Tibial nerve (tissue), 4 donors: ENCODE measurements at regions not wholly inside any gene's neighbourhood (a gene's known extent, or its start where the extent isn't known, plus 50 kb on each side); places are given as distances from the start of the nearest gene placed in this dataset.

Experiments
- DNase-seq, 2 donors: peaks; one replicate each; pipeline ENCODE4 v3.0.0-alpha.2; 2019; ENCODE audit warnings: low spot score in 2 of 2
- H3K27ac ChIP-seq, 4 donors: fragments of 200-600 bp; sonication (generic) in 3 of 4; one replicate each; pipeline ENCODE4 v1.5.1; 2017 to 2019; ENCODE audit warnings: mild to moderate bottlenecking in 1 of 4
- H3K27me3 ChIP-seq, 2 donors: fragments of 200-600 bp; sonication (generic) in 1 of 2; one replicate each; pipeline versions ENCODE4 v1.5.1 to v1.6.0; 2017 to 2019
- H3K36me3 ChIP-seq, 3 donors: fragments of 200-600 bp; sonication (generic); one replicate each; pipeline ENCODE4 v1.5.1; 2018 to 2019
- H3K4me1 ChIP-seq, 4 donors: fragments of 200-600 bp; sonication (generic) in 3 of 4; one replicate each; pipeline ENCODE4 v1.5.1; 2017 to 2019
- H3K4me3 ChIP-seq, 4 donors: fragments of 200-600 bp; sonication (generic) in 3 of 4; one replicate each; pipeline ENCODE4 v1.5.1; 2017 to 2019; ENCODE audit warnings: mild to moderate bottlenecking in 1 of 4, moderate library complexity in 1 of 4
- H3K9me3 ChIP-seq, 4 donors: fragments of 200-600 bp; sonication (generic) in 3 of 4; one replicate each; pipeline ENCODE4 v1.5.1; 2017 to 2019
- CTCF ChIP-seq, 5 experiments: fragments of 200-600 bp in 3 of 5; fragments of 450-650 bp in 2 of 5; sonication (generic) in 3 of 5; IDR thresholded peaks; one replicate each; pipeline ENCODE4 v1.5.1; 2016 to 2019; ENCODE audit warnings: antibody characterized with exemption in 5 of 5, mild to moderate bottlenecking in 3 of 5, moderate library complexity in 2 of 5
- EP300 ChIP-seq, 2 donors: sonication (generic); formaldehyde crosslinking; IDR thresholded peaks; one replicate each; pipeline ENCODE4 v1.6.1; 2017; ENCODE audit warnings: antibody characterized with exemption in 2 of 2, mild to moderate bottlenecking in 1 of 2
- POLR2A ChIP-seq, 2 donors: fragments of 450-650 bp; IDR thresholded peaks; one replicate each; pipeline ENCODE4 v1.6.1; 2017; ENCODE audit warnings: antibody characterized with exemption in 2 of 2, mild to moderate bottlenecking in 2 of 2, moderate library complexity in 2 of 2
- WGBS, 2 donors: methylation state at CpG; one replicate each; pipeline ENCODE4 v1.1.5; 2018; 5-methylcytosine and 5-hydroxymethylcytosine counted together

- Histone ChIP-seq H3K27me3 (no peaks in the 10 kb centered on the region), H3K4me1 (no peaks in the 10 kb centered on the region), H3K36me3 (no peaks in the 10 kb centered on the region), H3K27ac (no peak overlapping the region), H3K4me3 (no peak overlapping the region), H3K9me3 (peaks cover 0 to 4% (median 0%) of the 10 kb centered on the region in 4 donors)
- no peak for DNase-seq
- TF ChIP-seq POLR2A (IDR thresholded peaks at IDR 0.05) (no peak), CTCF (IDR thresholded peaks at IDR 0.05) (no peak), EP300 (IDR thresholded peaks at IDR 0.05) (no peak)
- 74 to 89% methylated on average over 1 of the region's 1 CpG for WGBS, 2 donors
These were observed 440.6 kb downstream of the FBXO15 start for GRCh38 chr18:73707035-73707434.

- H3K27me3 ChIP-seq, result no peaks in the 10 kb centered on the region
- H3K4me3 ChIP-seq, result no peak overlapping the region
- H3K27ac ChIP-seq, result no peak overlapping the region
- no peaks in the 10 kb centered on the region for H3K36me3 ChIP-seq
- TF ChIP-seq CTCF (IDR thresholded peaks at IDR 0.05), result no peak
- TF ChIP-seq EP300 (IDR thresholded peaks at IDR 0.05), result no peak
- no peak for TF ChIP-seq POLR2A (IDR thresholded peaks at IDR 0.05)
- H3K9me3 ChIP-seq, result no peaks in the 10 kb centered on the region
- H3K4me1 ChIP-seq, result no peaks in the 10 kb centered on the region
- no peak for DNase-seq
- WGBS, 2 donors, result 67 to 77% methylated on average over 4 of the region's 4 CpGs
These were observed 450.3 kb downstream of the FBXO15 start for GRCh38 chr18:73697353-73697752.

GRCh38 chr18:73696698-73697097 is 450.9 kb downstream of the FBXO15 start:
- Histone ChIP-seq H3K9me3 (no peaks in the 10 kb centered on the region), H3K36me3 (no peaks in the 10 kb centered on the region), H3K4me1 (no peaks in the 10 kb centered on the region), H3K27me3 (no peaks in the 10 kb centered on the region), H3K27ac (no peak overlapping the region), H3K4me3 (no peak overlapping the region)
- DNase-seq, result no peak
- 28% methylated on average over 1 of the region's 1 CpG for WGBS, 2 donors
- TF ChIP-seq CTCF (IDR thresholded peaks at IDR 0.05), result no peak
- no peak for TF ChIP-seq EP300 (IDR thresholded peaks at IDR 0.05)
- TF ChIP-seq POLR2A (IDR thresholded peaks at IDR 0.05), result no peak

- TF ChIP-seq CTCF (IDR thresholded peaks at IDR 0.05), result no peak
- TF ChIP-seq EP300 (IDR thresholded peaks at IDR 0.05), result no peak
- no peak for TF ChIP-seq POLR2A (IDR thresholded peaks at IDR 0.05)
- H3K36me3 ChIP-seq, result no peaks in the 10 kb centered on the region
- no peaks in the 10 kb centered on the region for H3K4me1 ChIP-seq
- WGBS, 2 donors, result 91% methylated on average over 3 of the region's 3 CpGs
- H3K4me3 ChIP-seq, result no peak overlapping the region
- DNase-seq, result no peak
- H3K27me3 ChIP-seq, result no peaks in the 10 kb centered on the region
- H3K9me3 ChIP-seq, result no peaks in the 10 kb centered on the region
- no peak overlapping the region for H3K27ac ChIP-seq
These were observed 451.5 kb downstream of the FBXO15 start for GRCh38 chr18:73696171-73696570.

GRCh38 chr18:73693091-73693490 is 454.5 kb downstream of the FBXO15 start:
- Histone ChIP-seq H3K4me3 (no peak overlapping the region), H3K4me1 (no peaks in the 10 kb centered on the region), H3K27ac (no peak overlapping the region), H3K27me3 (peaks cover 0 to 6% of the 10 kb centered on the region in 2 donors), H3K36me3 (no peaks in the 10 kb centered on the region), H3K9me3 (no peaks in the 10 kb centered on the region)
- no peak for DNase-seq
- WGBS, 2 donors, result 50 to 94% methylated on average over 1 of the region's 1 CpG
- TF ChIP-seq POLR2A (IDR thresholded peaks at IDR 0.05) (no peak), CTCF (IDR thresholded peaks at IDR 0.05) (no peak), EP300 (IDR thresholded peaks at IDR 0.05) (no peak)
